Thymus (tissue), 11 donors: ENCODE measurements at regions not wholly inside any gene's neighbourhood (a gene's known extent, or its start where the extent isn't known, plus 50 kb on each side); places are given as distances from the start of the nearest gene placed in this dataset.
"Not testable (repeated sequence)": the region's sequence is repeated elsewhere in the genome, so short reads cannot be mapped to it uniquely, and the experiment has no call there.

Source experiments
- DNase-seq, 9 donors: peaks; one replicate each; pipeline ENCODE4 v3.0.0-alpha.2; 2013; ENCODE audit warnings: low spot score in 9 of 9, low read depth in 6 of 9, missing footprints in 1 of 9
- H3K27ac ChIP-seq, 2 donors: one replicate each; pipeline ENCODE4 v1.5.1; 2013; ENCODE audit warnings: control low read depth in 1 of 2, low read depth in 1 of 2, low read length in 1 of 2, mild to moderate bottlenecking in 1 of 2, moderate library complexity in 1 of 2
- H3K27me3 ChIP-seq, 2 donors: one replicate each; pipeline ENCODE4 v1.5.1; 2013; ENCODE audit warnings: low read length in 1 of 2; ENCODE audit not compliant: control insufficient read depth in 2 of 2, insufficient read depth in 1 of 2
- H3K36me3 ChIP-seq, 2 donors: one replicate each; pipeline ENCODE4 v1.5.1; 2013; ENCODE audit warnings: low read length in 1 of 2, mild to moderate bottlenecking in 1 of 2, moderate library complexity in 1 of 2; ENCODE audit not compliant: control insufficient read depth in 2 of 2, insufficient read depth in 2 of 2
- H3K4me1 ChIP-seq, 2 donors: one replicate each; pipeline ENCODE4 v1.5.1; 2013; ENCODE audit warnings: low read length in 2 of 2; ENCODE audit not compliant: control insufficient read depth in 2 of 2, insufficient read depth in 2 of 2
- H3K4me3 ChIP-seq, 2 donors: one replicate each; pipeline ENCODE4 v1.5.1; 2013; ENCODE audit warnings: low read length in 2 of 2, control low read depth in 1 of 2, mild to moderate bottlenecking in 1 of 2
- H3K9me3 ChIP-seq, 2 donors: one replicate each; pipeline ENCODE4 v1.5.1; 2013; ENCODE audit warnings: low read length in 1 of 2, mild to moderate bottlenecking in 1 of 2; ENCODE audit not compliant: control insufficient read depth in 2 of 2, insufficient read depth in 1 of 2
- WGBS: extraction: QIAGEN DNeasy Blood & Tissue Kit; methylation state at CpG from one replicate; pipeline ENCODE4 v1.1.7; 2013; 5-methylcytosine and 5-hydroxymethylcytosine counted together
- donor health status: healthy.

DNA sequence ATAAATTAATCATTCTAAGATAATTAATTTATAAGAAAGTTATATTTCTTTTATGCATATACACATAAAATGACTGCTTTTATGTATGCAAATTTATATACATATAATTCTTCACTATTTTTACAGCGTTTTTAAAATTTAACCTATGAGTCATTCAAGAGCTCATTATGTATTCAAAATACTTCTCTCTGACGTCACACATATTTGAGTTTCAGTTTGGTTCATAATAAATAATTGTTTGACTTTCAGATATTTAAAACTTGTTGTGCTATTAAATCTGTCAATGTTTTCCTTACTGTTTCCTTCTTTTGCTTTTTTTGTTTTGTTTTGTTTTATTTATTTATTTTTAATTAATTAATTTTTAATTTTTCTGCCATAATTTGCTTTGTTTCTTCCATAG is 467.5 kb upstream of the ADGRB3 start:
- H3K4me3 ChIP-seq: no peak overlapping the region
- no peaks in the 10 kb centered on the region for H3K4me1 ChIP-seq
- H3K27me3 ChIP-seq: no peaks in the 10 kb centered on the region
- no peaks in the 10 kb centered on the region for H3K9me3 ChIP-seq
- WGBS: 92% methylated on average over 2 of the region's 2 CpGs
- no peak overlapping the region for H3K27ac ChIP-seq
- no peak for DNase-seq
- H3K36me3 ChIP-seq: no peaks in the 10 kb centered on the region

GRCh38 chr6:68160812-68161211 is 474.3 kb upstream of the ADGRB3 start:
- H3K4me1 ChIP-seq, DNase-seq, H3K9me3 ChIP-seq, H3K27me3 ChIP-seq, H3K36me3 ChIP-seq, H3K4me3 ChIP-seq, H3K27ac ChIP-seq: not testable (repeated sequence)
- WGBS: 94% methylated on average over 3 of the region's 3 CpGs

- no peak overlapping the region for H3K4me3 ChIP-seq
- no peaks in the 10 kb centered on the region for H3K36me3 ChIP-seq
- H3K4me1 ChIP-seq: no peaks in the 10 kb centered on the region
- peaks cover 1 to 7% of the 10 kb centered on the region in 2 donors for H3K9me3 ChIP-seq
- H3K27me3 ChIP-seq: no peaks in the 10 kb centered on the region
- no peak overlapping the region for H3K27ac ChIP-seq
- no peak for DNase-seq
Measured at GRCh38 chr6:68160348-68160747, 474.7 kb upstream of the ADGRB3 start.

- no peak overlapping the region for H3K4me3 ChIP-seq
- H3K4me1 ChIP-seq: no peaks in the 10 kb centered on the region
- no peak overlapping the region for H3K27ac ChIP-seq
- H3K27me3 ChIP-seq: no peaks in the 10 kb centered on the region
- WGBS: 96% methylated on average over 2 of the region's 2 CpGs
- no peak for DNase-seq
- peaks cover 1 to 7% of the 10 kb centered on the region in 2 donors for H3K9me3 ChIP-seq
- H3K36me3 ChIP-seq: no peaks in the 10 kb centered on the region
Measured at GRCh38 chr6:68159433-68159832, 475.6 kb upstream of the ADGRB3 start.

GRCh38 chr6:68158256-68158655 is 476.8 kb upstream of the ADGRB3 start:
- no peak for DNase-seq
- Histone ChIP-seq H3K27ac (no peak overlapping the region), H3K9me3 (peaks cover 1 to 7% of the 10 kb centered on the region in 2 donors), H3K4me1 (no peaks in the 10 kb centered on the region), H3K4me3 (no peak overlapping the region), H3K27me3 (no peaks in the 10 kb centered on the region), H3K36me3 (no peaks in the 10 kb centered on the region)
- 67% methylated on average over 1 of the region's 1 CpG for WGBS

- no peaks in the 10 kb centered on the region for H3K27me3 ChIP-seq
- no peak overlapping the region for H3K4me3 ChIP-seq
- no peak overlapping the region for H3K27ac ChIP-seq
- no peaks in the 10 kb centered on the region for H3K36me3 ChIP-seq
- peaks cover 0 to 2% of the 10 kb centered on the region in 2 donors for H3K9me3 ChIP-seq
- no peak for DNase-seq
- no peaks in the 10 kb centered on the region for H3K4me1 ChIP-seq
Measured at GRCh38 chr6:68144667-68145066, 490.4 kb upstream of the ADGRB3 start.

DNA sequence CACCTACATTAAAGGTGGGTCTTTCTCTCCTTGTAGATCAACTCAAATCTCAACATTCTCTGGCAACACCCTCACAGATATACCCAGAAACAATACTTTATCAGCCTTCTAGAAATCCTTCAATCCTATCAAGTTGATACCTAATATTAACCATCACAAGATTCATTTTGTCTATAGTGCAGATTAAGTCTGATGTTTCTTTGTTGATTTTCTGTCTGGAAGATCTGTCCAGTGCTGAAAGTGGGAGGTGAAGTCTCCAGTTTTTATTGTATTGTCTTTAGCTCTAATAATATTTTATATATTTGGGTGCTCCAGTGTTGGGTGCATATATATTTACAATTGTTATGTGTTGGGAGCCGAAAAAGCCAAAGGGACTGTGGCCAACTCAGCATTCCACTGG is 493.9 kb upstream of the ADGRB3 start:
- Histone ChIP-seq H3K27ac (no peak overlapping the region), H3K4me1 (no peaks in the 10 kb centered on the region), H3K4me3 (no peak overlapping the region), H3K9me3 (peaks cover 0 to 2% of the 10 kb centered on the region in 2 donors), H3K27me3 (no peaks in the 10 kb centered on the region), H3K36me3 (no peaks in the 10 kb centered on the region)
- no peak for DNase-seq
- WGBS: 88% methylated on average over 1 of the region's 1 CpG

- DNase-seq: no peak
- 48% methylated on average over 1 of the region's 1 CpG for WGBS
- Histone ChIP-seq H3K4me1 (no peaks in the 10 kb centered on the region), H3K36me3 (no peaks in the 10 kb centered on the region), H3K9me3 (no peaks in the 10 kb centered on the region), H3K27me3 (no peaks in the 10 kb centered on the region), H3K27ac (no peak overlapping the region), H3K4me3 (no peak overlapping the region)
Measured at GRCh38 chr6:68139130-68139529, 496.0 kb upstream of the ADGRB3 start.

DNA sequence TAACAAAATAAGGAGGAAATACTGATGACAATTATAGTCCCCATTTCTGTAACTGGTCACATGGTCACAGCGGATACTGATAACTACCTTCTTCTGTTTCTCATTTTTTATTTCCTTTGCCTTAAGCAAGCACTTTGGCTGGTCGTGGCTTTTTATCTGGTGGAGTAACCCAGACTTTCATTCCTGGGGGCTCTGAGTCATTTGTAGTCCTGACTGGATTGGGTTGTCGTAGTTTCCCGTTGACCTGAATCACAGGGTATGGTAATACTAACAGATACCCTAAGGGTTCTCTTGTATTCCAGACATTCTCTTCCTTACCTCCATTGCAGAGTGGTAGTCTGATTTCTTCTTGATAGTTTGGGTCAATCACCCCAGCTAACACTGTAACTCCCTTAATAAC is 500.3 kb upstream of the ADGRB3 start:
- no peak for DNase-seq
- 94% methylated on average over 4 of the region's 4 CpGs for WGBS
- Histone ChIP-seq H3K27ac (no peak overlapping the region), H3K4me1 (no peaks in the 10 kb centered on the region), H3K36me3 (no peaks in the 10 kb centered on the region), H3K4me3 (no peak overlapping the region), H3K27me3 (no peaks in the 10 kb centered on the region), H3K9me3 (peaks cover 0 to 3% of the 10 kb centered on the region in 2 donors)

DNA sequence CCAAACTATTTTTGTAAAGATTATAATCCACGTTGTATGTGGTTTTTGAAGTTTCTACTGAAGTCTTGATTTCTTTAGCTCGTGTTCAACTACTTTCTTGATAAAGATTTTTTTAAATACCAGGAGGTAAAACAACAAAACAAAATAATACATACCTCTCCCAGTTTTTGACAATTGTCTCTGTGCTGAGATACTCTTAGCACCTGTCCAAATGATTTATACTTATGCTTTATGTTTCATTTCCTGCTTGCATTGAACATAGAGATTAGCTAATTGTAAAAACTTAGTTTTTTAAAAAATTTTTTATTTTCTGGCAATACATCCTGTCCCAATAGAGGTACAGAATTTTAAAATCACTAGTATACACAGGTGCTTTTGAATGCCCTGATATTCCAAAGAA is 506.9 kb upstream of the ADGRB3 start:
- WGBS: 62% methylated on average over 2 of the region's 2 CpGs
- H3K4me3 ChIP-seq: no peak overlapping the region
- no peak overlapping the region for H3K27ac ChIP-seq
- no peak for DNase-seq
- H3K4me1 ChIP-seq: no peaks in the 10 kb centered on the region
- H3K9me3 ChIP-seq: peaks cover 0 to 3% of the 10 kb centered on the region in 2 donors
- H3K36me3 ChIP-seq: no peaks in the 10 kb centered on the region
- no peaks in the 10 kb centered on the region for H3K27me3 ChIP-seq
